Muscle of leg (tissue), 3 donors: ENCODE measurements at regions not wholly inside any gene's neighbourhood (a gene's known extent, or its start where the extent isn't known, plus 50 kb on each side); places are given as distances from the start of the nearest gene placed in this dataset.

Source experiments
- DNase-seq: peaks from one replicate; pipeline ENCODE4 v3.0.0; 2013
- H3K27ac ChIP-seq: one replicate; pipeline ENCODE4 v1.5.1; 2013; ENCODE audit warnings: mild to moderate bottlenecking, low read length, control low read depth
- H3K27me3 ChIP-seq: one replicate; pipeline ENCODE4 v1.6.1; 2013; ENCODE audit warnings: low read length; ENCODE audit not compliant: control insufficient read depth, insufficient read depth
- H3K36me3 ChIP-seq: one replicate; pipeline ENCODE4 v1.6.1; 2013; ENCODE audit warnings: low read length; ENCODE audit not compliant: control insufficient read depth, insufficient read depth
- H3K4me1 ChIP-seq: one replicate; pipeline ENCODE4 v1.6.1; 2013; ENCODE audit warnings: low read length; ENCODE audit not compliant: control insufficient read depth, insufficient read depth
- H3K4me3 ChIP-seq: one replicate; pipeline ENCODE4 v1.5.1; 2013; ENCODE audit warnings: low read length, control low read depth
- H3K9me3 ChIP-seq: replicated peaks from 2 replicates; pipeline ENCODE4 v1.6.1; 2013; ENCODE audit warnings: low read depth, low read length; ENCODE audit not compliant: control insufficient read depth
- WGBS: methylation state at CpG from one replicate; pipeline ENCODE4 v1.1.5; 2013; ENCODE audit warnings: missing lambda C conversion rate; ENCODE audit not compliant: insufficient coverage; 5-methylcytosine and 5-hydroxymethylcytosine counted together

- H3K27ac ChIP-seq = no peak overlapping the region
- no peaks in the 10 kb centered on the region for H3K36me3 ChIP-seq
- H3K27me3 ChIP-seq = peaks cover 20% of the 10 kb centered on the region
- 91% methylated on average over 3 of the region's 11 CpGs for WGBS
- H3K9me3 ChIP-seq = no peaks in the 10 kb centered on the region
- no peak for DNase-seq
- H3K4me1 ChIP-seq = peaks cover 7% of the 10 kb centered on the region
- no peak overlapping the region for H3K4me3 ChIP-seq
Measured at GRCh38 chr2:236671896-236672562, 102.4 kb downstream of the ACKR3 start.

GRCh38 chr2:236672606-236673005 lies 103.0 kb downstream of the ACKR3 start:
- H3K27ac ChIP-seq = no peak overlapping the region
- H3K9me3 ChIP-seq = no peaks in the 10 kb centered on the region
- DNase-seq = no peak
- peaks cover 25% of the 10 kb centered on the region for H3K27me3 ChIP-seq
- 91% methylated on average over 5 of the region's 5 CpGs for WGBS
- no peak overlapping the region for H3K4me3 ChIP-seq
- H3K4me1 ChIP-seq = peaks cover 7% of the 10 kb centered on the region
- no peaks in the 10 kb centered on the region for H3K36me3 ChIP-seq

GRCh38 chr2:236673126-236673822 lies 103.6 kb downstream of the ACKR3 start:
- H3K36me3 ChIP-seq = no peaks in the 10 kb centered on the region
- peaks cover 28% of the 10 kb centered on the region for H3K27me3 ChIP-seq
- WGBS = 81% methylated on average over 13 of the region's 14 CpGs
- DNase-seq = no peak
- H3K4me1 ChIP-seq = peaks cover 7% of the 10 kb centered on the region
- no peaks in the 10 kb centered on the region for H3K9me3 ChIP-seq
- no peak overlapping the region for H3K27ac ChIP-seq
- no peak overlapping the region for H3K4me3 ChIP-seq

GRCh38 chr2:236673823-236674185 lies 104.2 kb downstream of the ACKR3 start:
- H3K9me3 ChIP-seq = no peaks in the 10 kb centered on the region
- H3K36me3 ChIP-seq = no peaks in the 10 kb centered on the region
- H3K27ac ChIP-seq = no peak overlapping the region
- peaks cover 7% of the 10 kb centered on the region for H3K4me1 ChIP-seq
- H3K27me3 ChIP-seq = peaks cover 33% of the 10 kb centered on the region
- no peak overlapping the region for H3K4me3 ChIP-seq
- 96% methylated on average over 4 of the region's 4 CpGs for WGBS
- no peak for DNase-seq

GRCh38 chr2:236674238-236674637 lies 104.6 kb downstream of the ACKR3 start:
- Histone ChIP-seq H3K27ac (no peak overlapping the region), H3K9me3 (no peaks in the 10 kb centered on the region), H3K36me3 (no peaks in the 10 kb centered on the region), H3K4me1 (peaks cover 7% of the 10 kb centered on the region), H3K27me3 (peaks cover 33% of the 10 kb centered on the region), H3K4me3 (no peak overlapping the region)
- 93% methylated on average over 3 of the region's 7 CpGs for WGBS
- no peak for DNase-seq

- Histone ChIP-seq H3K9me3 (no peaks in the 10 kb centered on the region), H3K4me1 (peaks cover 7% of the 10 kb centered on the region), H3K27me3 (peaks cover 33% of the 10 kb centered on the region), H3K4me3 (no peak overlapping the region), H3K27ac (no peak overlapping the region), H3K36me3 (no peaks in the 10 kb centered on the region)
- no peak for DNase-seq
- 80% methylated on average over 1 of the region's 7 CpGs for WGBS
Measured at GRCh38 chr2:236674646-236675045, 105.0 kb downstream of the ACKR3 start.

- H3K27me3 ChIP-seq = peaks cover 31% of the 10 kb centered on the region
- peak; percentile 41 for DNase-seq
- no peaks in the 10 kb centered on the region for H3K36me3 ChIP-seq
- H3K4me1 ChIP-seq = peaks cover 7% of the 10 kb centered on the region
- no peak overlapping the region for H3K27ac ChIP-seq
- 34% methylated on average over 4 of the region's 4 CpGs for WGBS
- H3K4me3 ChIP-seq = no peak overlapping the region
- no peaks in the 10 kb centered on the region for H3K9me3 ChIP-seq
Measured at GRCh38 chr2:236675051-236675450, 105.4 kb downstream of the ACKR3 start.

GRCh38 chr2:236675526-236675925 lies 105.9 kb downstream of the ACKR3 start:
- DNase-seq = no peak
- Histone ChIP-seq H3K9me3 (no peaks in the 10 kb centered on the region), H3K4me1 (peaks cover 7% of the 10 kb centered on the region), H3K4me3 (no peak overlapping the region), H3K36me3 (no peaks in the 10 kb centered on the region), H3K27me3 (peaks cover 27% of the 10 kb centered on the region), H3K27ac (no peak overlapping the region)

GRCh38 chr2:236676136-236676873 lies 106.7 kb downstream of the ACKR3 start:
- no CpG with 5 or more reads among the region's 2 CpGs for WGBS
- peaks cover 23% of the 10 kb centered on the region for H3K27me3 ChIP-seq
- H3K36me3 ChIP-seq = no peaks in the 10 kb centered on the region
- no peak overlapping the region for H3K27ac ChIP-seq
- no peak overlapping the region for H3K4me3 ChIP-seq
- peaks cover 7% of the 10 kb centered on the region for H3K4me1 ChIP-seq
- DNase-seq = peak; percentile 57
- no peaks in the 10 kb centered on the region for H3K9me3 ChIP-seq

- WGBS = 66% methylated on average over 4 of the region's 8 CpGs
- Histone ChIP-seq H3K27ac (no peak overlapping the region), H3K4me1 (peaks cover 7% of the 10 kb centered on the region), H3K36me3 (no peaks in the 10 kb centered on the region), H3K9me3 (no peaks in the 10 kb centered on the region), H3K4me3 (no peak overlapping the region), H3K27me3 (peaks cover 23% of the 10 kb centered on the region)
- no peak for DNase-seq
Measured at GRCh38 chr2:236677368-236677767, 107.7 kb downstream of the ACKR3 start.
